ENCODE measurements at regions not wholly inside any gene's neighbourhood (a gene's known extent, or its start where the extent isn't known, plus 50 kb on each side); places are given as distances from the start of the nearest gene placed in this dataset.

- no peak for DNase-seq
Observed at GRCh38 chr2:16124881-16125613, 184.7 kb downstream of the MYCN start.

GRCh38 chr2:16123856-16124780, 183.8 kb downstream of the MYCN start:
- DNase-seq: no peak

- no peak for DNase-seq
Observed at GRCh38 chr2:16123421-16123820, 183.1 kb downstream of the MYCN start.

GRCh38 chr2:16122556-16122955, 182.2 kb downstream of the MYCN start:
- no peak for DNase-seq

- DNase-seq: no peak
Observed at GRCh38 chr2:16121986-16122390, 181.6 kb downstream of the MYCN start.

GRCh38 chr2:16121231-16121985, 181.1 kb downstream of the MYCN start:
- no peak for DNase-seq

GRCh38 chr2:16120591-16121180, 180.3 kb downstream of the MYCN start:
- DNase-seq: no peak

GRCh38 chr2:16119741-16120140, 179.4 kb downstream of the MYCN start:
- no peak for DNase-seq

GRCh38 chr2:16118611-16119590, 178.6 kb downstream of the MYCN start:
- no peak for DNase-seq

GRCh38 chr2:16117791-16118610, 177.7 kb downstream of the MYCN start:
- DNase-seq: no peak

- no peak for DNase-seq
Observed at GRCh38 chr2:16117021-16117700, 176.8 kb downstream of the MYCN start.

GRCh38 chr2:16115881-16116830, 175.8 kb downstream of the MYCN start:
- DNase-seq: no peak

GRCh38 chr2:16115291-16115690, 174.9 kb downstream of the MYCN start:
- no peak for DNase-seq

GRCh38 chr2:16114836-16115235, 174.5 kb downstream of the MYCN start:
- no peak for DNase-seq

- DNase-seq: no peak
Observed at GRCh38 chr2:16114070-16114469, 173.7 kb downstream of the MYCN start.

- no peak for DNase-seq
Observed at GRCh38 chr2:16113568-16113967, 173.2 kb downstream of the MYCN start.

- no peak for DNase-seq
Observed at GRCh38 chr2:16112972-16113560, 172.7 kb downstream of the MYCN start.

- DNase-seq: no peak
Observed at GRCh38 chr2:16112251-16112971, 172.1 kb downstream of the MYCN start.

All from activated CD4-positive, alpha-beta T cell treated with anti-CD3 and anti-CD28 coated beads for 4 hours (primary cell).